GM19240 (cell line): ENCODE measurements at regions not wholly inside any gene's neighbourhood (a gene's known extent, or its start where the extent isn't known, plus 50 kb on each side); places are given as distances from the start of the nearest gene placed in this dataset.
"Not testable (repeated sequence)": the region's sequence is repeated elsewhere in the genome, so short reads cannot be mapped to it uniquely, and the experiment has no call there.

ENCODE experiments used
- DNase-seq: peaks from one replicate; pipeline ENCODE4 v3.0.0; 2011; ENCODE audit warnings: low spot score; ENCODE audit not compliant: insufficient read length

DNA sequence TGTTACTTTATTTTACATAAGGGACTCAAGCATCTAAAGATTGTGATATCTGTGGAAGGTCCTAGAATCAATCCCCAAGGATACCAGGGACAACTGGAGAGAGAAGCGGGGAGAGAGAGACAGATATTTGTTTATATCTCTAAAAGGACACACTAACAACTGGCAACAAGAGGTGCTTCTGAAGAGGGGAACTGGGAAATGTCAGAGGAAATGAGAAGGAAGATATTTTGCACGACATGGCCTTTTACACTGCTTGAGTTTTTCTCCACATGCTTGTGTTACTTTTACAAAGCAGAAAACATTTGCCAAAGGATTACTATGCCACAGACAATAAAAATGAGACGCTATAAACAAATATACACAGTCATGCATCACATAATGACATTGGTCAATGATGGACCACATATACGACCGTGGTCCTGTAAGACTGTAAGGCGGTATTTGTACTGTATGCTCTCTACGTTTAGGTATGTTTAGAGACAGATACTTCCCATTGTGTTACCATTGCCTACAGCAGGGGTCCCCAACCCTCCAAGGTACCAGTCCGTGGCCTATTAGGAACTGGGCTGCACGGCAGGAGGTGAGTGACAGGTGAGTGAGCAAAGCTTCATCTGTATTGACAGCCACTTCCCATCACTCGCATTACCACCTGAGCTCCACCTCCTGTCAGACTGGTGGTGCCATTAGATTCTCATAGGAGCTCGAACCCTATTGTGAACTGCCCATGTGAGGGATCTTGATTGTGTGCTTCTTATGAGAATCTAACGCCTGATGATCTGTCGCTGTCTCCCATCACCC lies 64.6 kb upstream of the PTPN1 start:
- DNase-seq: no peak

DNA sequence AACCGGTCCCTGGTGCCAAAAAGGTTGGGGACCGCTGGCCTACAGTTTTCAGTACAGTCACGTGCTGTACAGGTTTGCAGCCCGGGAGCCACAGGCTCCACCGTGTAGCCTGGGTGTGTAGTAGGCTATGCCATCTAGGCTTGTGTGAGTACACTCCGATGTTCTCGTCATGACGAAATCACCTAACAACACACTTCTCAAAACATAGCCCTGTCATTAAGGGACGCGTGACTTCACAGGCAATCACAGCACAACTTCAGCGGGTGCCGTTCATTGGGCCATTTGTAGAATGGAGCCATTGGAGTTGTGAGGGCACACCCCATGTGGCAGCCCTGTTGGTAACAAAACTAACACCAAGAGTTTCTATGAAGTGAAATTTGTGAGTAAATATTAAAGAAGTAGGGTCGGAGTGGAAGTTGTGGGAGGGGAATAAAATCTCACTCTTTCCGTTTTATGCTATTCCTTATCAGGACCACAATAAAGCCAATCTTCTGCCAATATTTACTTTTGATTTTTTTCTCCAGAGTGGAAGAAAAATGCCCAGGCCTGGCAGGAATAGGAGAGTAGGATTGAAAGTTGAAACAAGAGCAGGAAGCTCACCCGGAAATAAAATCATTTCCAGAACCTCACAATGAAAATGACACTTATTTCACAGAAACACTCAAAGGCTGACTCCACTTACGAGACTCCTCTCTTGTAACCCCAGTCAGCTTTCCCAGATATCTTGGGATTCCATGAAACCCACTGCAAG lies 63.7 kb upstream of the PTPN1 start:
- DNase-seq: no peak

GRCh38 chr20:50447102-50447804 lies 62.9 kb upstream of the PTPN1 start:
- DNase-seq: no peak

DNA sequence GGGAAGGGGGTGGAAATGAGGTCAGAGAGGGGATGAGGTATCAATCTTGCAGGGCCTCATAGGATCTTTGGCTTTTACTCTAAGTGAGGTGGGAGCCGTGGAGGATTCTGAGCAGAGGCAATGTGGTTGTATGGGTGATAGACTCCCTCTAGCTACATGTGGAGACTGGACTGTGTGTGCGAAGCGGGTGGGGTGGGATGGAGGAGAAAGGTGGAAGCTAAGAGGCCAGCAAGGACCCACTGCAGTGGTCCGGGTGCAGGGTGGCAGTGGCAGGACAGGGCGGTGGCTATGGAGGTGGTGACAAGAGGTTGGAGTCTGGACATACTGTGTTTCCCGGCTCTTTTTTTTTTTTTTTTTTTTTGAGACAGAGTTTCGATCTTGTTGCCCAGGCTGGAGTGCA lies 62.4 kb upstream of the PTPN1 start:
- no peak for DNase-seq

DNA sequence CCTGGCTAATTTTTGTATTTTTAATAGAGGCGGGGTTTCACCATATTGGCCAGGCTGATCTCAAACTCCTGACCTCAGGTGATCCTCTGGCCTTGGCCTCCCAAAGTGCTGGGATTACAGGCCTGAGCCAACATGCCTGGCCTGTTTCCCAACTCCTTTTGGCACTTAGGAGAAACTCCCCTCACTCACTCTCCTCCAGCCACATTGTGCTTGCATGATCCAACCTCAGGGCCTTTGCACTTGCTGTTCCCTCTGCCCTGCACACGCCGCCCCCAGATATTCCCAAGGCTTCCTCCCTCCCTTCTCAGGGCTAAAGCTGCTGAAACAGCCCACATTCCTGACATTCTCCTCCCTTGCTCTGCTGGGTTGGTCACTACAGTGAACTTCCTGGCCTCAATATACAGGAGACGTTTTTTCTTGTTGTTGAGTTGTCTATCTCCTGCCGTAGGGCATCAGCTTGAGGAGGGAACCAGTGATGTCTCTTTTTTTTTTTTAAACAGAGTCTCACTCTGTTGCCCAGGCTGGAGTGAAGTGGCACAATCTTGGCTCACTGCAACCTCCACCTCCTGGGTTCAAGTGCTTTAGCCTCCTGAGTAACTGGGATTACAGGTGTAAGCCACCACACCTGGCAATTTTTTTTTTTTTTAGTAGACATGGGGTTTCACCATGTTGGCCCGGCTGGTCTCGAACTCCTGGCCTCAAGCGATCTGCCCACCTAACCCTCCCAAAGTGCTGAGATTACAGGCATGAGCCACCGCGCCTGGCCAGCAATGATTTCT lies 61.4 kb upstream of the PTPN1 start:
- DNase-seq: not testable (repeated sequence)

- DNase-seq: no peak
These were observed 60.3 kb upstream of the PTPN1 start for GRCh38 chr20:50449738-50450492.

GRCh38 chr20:50450493-50450826 lies 59.7 kb upstream of the PTPN1 start:
- no peak for DNase-seq

DNA sequence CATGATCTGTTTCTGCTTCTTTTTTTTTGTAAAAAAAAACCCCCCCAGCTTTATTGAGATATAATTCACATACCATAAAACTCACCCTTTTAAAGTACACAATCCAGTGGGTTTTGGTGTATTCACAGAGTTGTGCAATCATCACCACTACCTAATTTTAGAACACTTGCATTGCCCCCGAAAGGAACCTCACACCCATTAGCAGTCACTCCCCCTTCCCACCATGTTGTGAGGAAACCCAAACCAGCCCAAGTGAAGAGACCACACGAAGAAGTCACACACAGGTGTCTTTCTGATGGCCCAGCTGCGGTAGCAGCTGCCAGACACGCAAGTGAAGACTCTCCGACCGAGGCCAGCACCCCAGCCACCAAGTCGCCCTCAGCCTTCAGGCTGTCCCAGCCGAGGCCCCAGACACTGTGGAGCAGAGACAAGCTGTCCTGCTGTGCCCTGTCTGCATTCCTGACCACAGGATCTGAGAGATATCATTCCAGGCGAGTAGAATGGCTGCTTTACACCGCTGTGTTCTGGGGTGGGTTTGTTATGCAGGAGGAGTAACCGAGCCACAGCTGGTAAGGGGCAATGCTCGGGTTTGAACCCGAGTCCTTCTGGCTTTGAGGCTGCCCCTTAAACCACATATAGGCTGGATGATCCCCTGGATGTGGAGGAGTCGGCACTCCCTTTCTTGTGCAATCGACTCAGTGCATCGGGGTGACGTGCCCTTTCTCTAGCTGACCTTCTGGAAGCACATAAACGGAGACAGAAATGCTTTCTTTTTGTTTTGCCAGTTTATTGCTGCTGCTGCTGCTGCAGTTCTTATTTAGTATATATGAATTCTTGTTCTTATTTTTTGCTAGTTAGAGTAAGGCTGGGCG lies 59.1 kb upstream of the PTPN1 start:
- peak; percentile 38 for DNase-seq

DNA sequence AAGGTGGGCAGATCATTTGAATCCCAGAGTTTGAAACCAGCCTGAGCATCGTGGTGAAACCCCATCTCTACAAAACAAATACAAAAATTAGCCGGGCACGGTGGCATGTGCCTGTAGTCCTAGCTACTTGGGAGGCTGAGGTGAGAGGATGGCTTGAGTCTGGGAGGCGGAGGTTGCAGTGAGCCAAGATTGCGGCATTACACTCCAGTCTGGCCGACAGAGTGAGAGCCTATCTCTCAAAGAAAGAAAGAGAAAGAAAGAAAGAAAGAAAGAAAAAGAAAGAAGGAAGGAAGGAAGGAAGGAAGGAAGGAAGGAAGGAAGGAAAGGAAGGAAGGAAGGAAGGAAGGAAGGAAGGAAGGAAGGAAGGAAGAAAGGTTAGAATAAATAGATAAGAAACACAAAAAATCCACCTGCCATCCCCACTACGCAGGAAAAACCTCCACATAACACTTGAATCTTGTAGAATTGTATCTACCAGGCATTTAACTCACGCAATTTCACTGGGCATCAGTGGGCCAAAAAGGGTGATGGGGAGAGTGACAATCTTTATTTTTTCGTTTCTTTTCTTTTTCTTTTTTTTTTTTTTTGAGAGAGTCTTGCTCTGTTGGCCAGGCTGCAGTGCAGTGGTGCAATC lies 58.3 kb upstream of the PTPN1 start:
- not testable (repeated sequence) for DNase-seq

- DNase-seq: no peak
These were observed 56.5 kb upstream of the PTPN1 start for GRCh38 chr20:50453533-50454244.

DNA sequence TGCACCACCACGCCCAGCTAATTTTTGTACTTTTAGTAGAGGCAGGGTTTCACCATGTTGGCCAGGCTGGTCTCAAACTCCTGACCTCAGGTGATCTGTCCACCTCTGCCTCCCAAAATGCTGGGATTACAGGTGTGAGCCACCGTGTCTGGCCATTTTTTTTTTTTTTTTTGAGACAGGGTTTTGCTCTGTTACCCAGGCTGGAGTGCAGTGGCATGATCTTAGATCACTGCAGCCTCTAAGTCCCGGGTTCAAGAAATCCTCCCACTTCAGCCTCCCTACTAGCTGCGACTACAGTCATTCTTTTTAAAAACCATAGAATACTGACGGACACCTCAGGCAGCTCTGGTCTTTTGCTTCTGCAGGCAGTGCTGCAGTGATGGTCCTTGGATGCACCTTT lies 54.9 kb upstream of the PTPN1 start:
- DNase-seq: not testable (repeated sequence)

GRCh38 chr20:50455656-50456451 lies 54.3 kb upstream of the PTPN1 start:
- DNase-seq: no peak

- DNase-seq: no peak
These were observed 53.5 kb upstream of the PTPN1 start for GRCh38 chr20:50456452-50457324.

- DNase-seq: no peak
These were observed 50.9 kb upstream of the PTPN1 start for GRCh38 chr20:50459124-50459918.

- no peak for DNase-seq
These were observed 50.0 kb upstream of the PTPN1 start for GRCh38 chr20:50460115-50460607.
